GM18498 (cell line): ENCODE measurements at regions not wholly inside any gene's neighbourhood (a gene's known extent, or its start where the extent isn't known, plus 50 kb on each side); places are given as distances from the start of the nearest gene placed in this dataset.
"Not testable (repeated sequence)": the region's sequence is repeated elsewhere in the genome, so short reads cannot be mapped to it uniquely, and the experiment has no call there.

Experiments used
- ATAC-seq: cut with Tn5 transposase; IDR thresholded peaks from one replicate; pipeline ENCODE4 v1.9.1; 2021; ENCODE audit warnings: mild to moderate bottlenecking, moderate library complexity; ENCODE audit not compliant: unreplicated experiment

- ATAC-seq: no peak
These were observed 188.4 kb upstream of the THRB start for GRCh38 chr3:24683090-24683489.

- no peak for ATAC-seq
These were observed 189.2 kb upstream of the THRB start for GRCh38 chr3:24683633-24684384.

- ATAC-seq: no peak
These were observed 189.9 kb upstream of the THRB start for GRCh38 chr3:24684506-24685023.

GRCh38 chr3:24686808-24687207 lies 192.2 kb upstream of the THRB start:
- no peak for ATAC-seq

- ATAC-seq: no peak
These were observed 193.0 kb upstream of the THRB start for GRCh38 chr3:24687671-24688070.

GRCh38 chr3:24688446-24689148 lies 193.9 kb upstream of the THRB start:
- no peak for ATAC-seq

GRCh38 chr3:24689353-24689752 lies 194.7 kb upstream of the THRB start:
- no peak for ATAC-seq

- ATAC-seq: no peak
These were observed 196.1 kb upstream of the THRB start for GRCh38 chr3:24690777-24691176.

- ATAC-seq: not testable (repeated sequence)
These were observed 204.4 kb upstream of the THRB start for GRCh38 chr3:24699078-24699477.

GRCh38 chr3:24704496-24704895 lies 209.8 kb upstream of the THRB start:
- no peak for ATAC-seq

GRCh38 chr3:24707936-24708335 lies 213.3 kb upstream of the THRB start:
- no peak for ATAC-seq

GRCh38 chr3:24709956-24710355 lies 215.3 kb upstream of the THRB start:
- no peak for ATAC-seq

- ATAC-seq: no peak
These were observed 218.9 kb upstream of the THRB start for GRCh38 chr3:24713516-24713915.

- no peak for ATAC-seq
These were observed 219.8 kb upstream of the THRB start for GRCh38 chr3:24714436-24714835.

GRCh38 chr3:24715171-24715792 lies 220.6 kb upstream of the THRB start:
- no peak for ATAC-seq

GRCh38 chr3:24722087-24722486 lies 227.4 kb upstream of the THRB start:
- ATAC-seq: no peak

- ATAC-seq: no peak
These were observed 231.0 kb upstream of the THRB start for GRCh38 chr3:24725514-24726255.

- no peak for ATAC-seq
These were observed 231.8 kb upstream of the THRB start for GRCh38 chr3:24726423-24726822.

- no peak for ATAC-seq
These were observed 235.5 kb upstream of the THRB start for GRCh38 chr3:24730173-24730572.

GRCh38 chr3:24734019-24734418 lies 239.4 kb upstream of the THRB start:
- no peak for ATAC-seq

- ATAC-seq: no peak
These were observed 242.1 kb upstream of the THRB start for GRCh38 chr3:24736701-24737100.
